Skeletal muscle satellite cell (primary cell): ENCODE measurements at regions not wholly inside any gene's neighbourhood (a gene's known extent, or its start where the extent isn't known, plus 50 kb on each side); places are given as distances from the start of the nearest gene placed in this dataset.
"Not testable (repeated sequence)": the region's sequence is repeated elsewhere in the genome, so short reads cannot be mapped to it uniquely, and the experiment has no call there.

Experiments used
- H3K27me3 ChIP-seq: 2 replicates; pipeline ENCODE4 v1.7.0; 2013; ENCODE audit warnings: low read length; ENCODE audit not compliant: control insufficient read depth, insufficient read depth
- H3K36me3 ChIP-seq: 2 replicates; pipeline ENCODE4 v1.7.0; 2013; ENCODE audit warnings: mild to moderate bottlenecking, control low read depth, low read length; ENCODE audit not compliant: insufficient read depth
- H3K4me1 ChIP-seq: 2 replicates; pipeline ENCODE4 v1.7.0; 2013; ENCODE audit warnings: low read length; ENCODE audit not compliant: control insufficient read depth, insufficient read depth
- H3K4me2 ChIP-seq: 2 replicates; pipeline ENCODE4 v1.7.0; 2013; ENCODE audit warnings: mild to moderate bottlenecking, low read length
- H3K4me3 ChIP-seq: 2 replicates; pipeline ENCODE4 v1.7.0; 2013; ENCODE audit warnings: low read length
- H3K9ac ChIP-seq: 2 replicates; pipeline ENCODE4 v1.7.0; 2013; ENCODE audit warnings: mild to moderate bottlenecking, low read depth, low read length, moderate library complexity
- H3K9me3 ChIP-seq: replicated peaks from 2 replicates; pipeline ENCODE4 v1.7.0; 2013; ENCODE audit warnings: mild to moderate bottlenecking, control low read depth, low read length

DNA sequence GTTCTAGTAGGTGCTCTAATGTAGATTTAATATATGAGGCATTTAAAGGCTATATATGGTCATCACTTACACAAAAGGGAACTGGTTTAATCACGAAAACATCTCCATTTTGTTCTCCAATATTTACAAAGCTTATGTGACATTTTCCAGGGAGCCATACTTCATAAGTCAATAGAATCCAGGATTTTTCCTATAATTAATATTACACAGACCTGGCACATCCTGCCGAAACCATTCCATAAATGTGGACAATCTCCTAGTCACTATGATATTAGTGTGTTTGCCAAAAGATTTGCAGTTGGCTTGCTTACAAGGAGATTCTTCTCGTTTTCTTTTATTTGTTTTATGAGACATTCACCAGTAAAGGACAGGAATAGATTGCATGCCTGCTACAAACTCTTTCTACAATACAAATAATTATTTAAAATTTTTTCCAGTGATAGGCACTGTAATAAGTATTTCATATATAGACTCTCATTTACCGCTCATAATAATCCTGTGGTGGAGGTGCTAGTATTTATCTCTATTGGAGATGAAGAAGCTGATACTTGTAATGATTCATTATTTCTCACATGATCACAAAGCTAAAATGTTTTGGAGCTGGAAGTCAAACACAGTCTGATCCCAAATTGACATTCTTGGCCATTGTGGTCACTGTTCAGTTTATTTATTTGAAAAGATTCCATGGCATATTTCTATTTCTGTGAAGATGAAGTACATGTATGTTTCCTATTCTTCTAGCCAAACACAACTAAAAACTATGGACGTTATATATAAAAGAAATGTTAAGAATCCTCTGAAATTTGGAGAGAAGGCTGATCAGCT lies 597.0 kb downstream of the HTR1B start:
- Histone ChIP-seq H3K27me3 (no peaks in the 10 kb centered on the region), H3K4me1 (no peaks in the 10 kb centered on the region), H3K9me3 (no peaks in the 10 kb centered on the region), H3K36me3 (no peaks in the 10 kb centered on the region), H3K9ac (no peak overlapping the region), H3K4me3 (no peak overlapping the region), H3K4me2 (no peak overlapping the region)

DNA sequence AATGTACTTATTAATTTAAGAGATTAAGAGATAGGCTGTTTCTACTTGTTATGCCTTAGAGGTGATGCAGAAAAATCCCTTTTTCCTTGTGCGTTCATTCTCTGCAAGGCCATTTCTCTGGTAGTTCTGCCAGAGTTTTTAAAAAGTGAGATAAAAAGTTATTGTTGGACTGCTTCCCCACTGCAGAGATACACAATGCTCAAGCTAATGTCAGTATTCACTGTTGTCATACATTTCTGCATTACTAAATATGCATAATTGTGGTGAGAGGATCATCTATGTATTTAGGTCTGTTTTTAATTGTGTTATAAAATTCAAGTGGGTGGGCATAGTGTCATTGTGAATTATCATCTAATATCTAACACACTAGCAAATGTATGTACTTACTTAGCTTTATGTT lies 600.4 kb downstream of the HTR1B start:
- Histone ChIP-seq H3K4me2 (no peak overlapping the region), H3K4me1 (no peaks in the 10 kb centered on the region), H3K36me3 (no peaks in the 10 kb centered on the region), H3K9me3 (no peaks in the 10 kb centered on the region), H3K9ac (no peak overlapping the region), H3K4me3 (no peak overlapping the region), H3K27me3 (no peaks in the 10 kb centered on the region)

DNA sequence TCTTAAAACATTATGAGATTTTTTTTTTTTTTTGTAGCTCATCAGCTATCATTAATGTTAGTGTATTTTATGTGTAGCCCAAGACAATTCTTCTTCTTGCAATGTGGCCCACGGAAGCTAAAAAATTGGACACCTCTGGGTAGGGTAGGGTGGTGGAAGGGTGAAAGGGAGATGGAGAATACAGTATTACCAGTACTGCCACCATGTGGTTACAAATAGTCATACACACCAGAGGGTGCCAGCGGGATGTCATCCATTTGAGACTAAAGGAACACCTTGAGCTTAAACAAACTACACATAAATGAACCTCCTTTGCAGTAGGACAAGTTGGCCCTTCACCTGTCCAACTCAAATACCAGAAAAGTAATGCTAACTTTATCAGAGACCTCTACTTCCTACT lies 601.9 kb downstream of the HTR1B start:
- Histone ChIP-seq H3K9ac (no peak overlapping the region), H3K4me2 (no peak overlapping the region), H3K4me1 (no peaks in the 10 kb centered on the region), H3K27me3 (no peaks in the 10 kb centered on the region), H3K36me3 (no peaks in the 10 kb centered on the region), H3K9me3 (no peaks in the 10 kb centered on the region), H3K4me3 (no peak overlapping the region)

DNA sequence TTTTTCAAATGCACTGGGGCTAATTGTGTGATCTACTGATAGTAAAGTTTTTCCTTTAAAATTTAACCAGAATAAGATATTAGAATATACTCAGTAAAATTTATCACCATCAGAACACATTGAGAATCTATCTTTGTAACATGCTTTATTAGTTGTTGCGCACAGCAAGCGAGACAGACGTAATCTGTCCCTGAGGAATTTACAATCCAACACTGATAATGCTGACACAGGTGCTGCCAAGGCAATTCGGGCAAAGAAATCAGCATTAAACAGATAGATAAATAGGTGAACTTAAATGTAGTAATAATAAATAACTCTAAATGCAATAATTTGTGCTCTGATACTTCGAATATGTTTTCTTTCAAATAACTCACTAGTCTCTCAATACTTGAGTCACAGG lies 607.2 kb downstream of the HTR1B start:
- no peak overlapping the region for H3K4me3 ChIP-seq
- H3K27me3 ChIP-seq = no peaks in the 10 kb centered on the region
- H3K4me2 ChIP-seq = no peak overlapping the region
- no peaks in the 10 kb centered on the region for H3K36me3 ChIP-seq
- H3K9ac ChIP-seq = no peak overlapping the region
- H3K9me3 ChIP-seq = no peaks in the 10 kb centered on the region
- H3K4me1 ChIP-seq = no peaks in the 10 kb centered on the region

DNA sequence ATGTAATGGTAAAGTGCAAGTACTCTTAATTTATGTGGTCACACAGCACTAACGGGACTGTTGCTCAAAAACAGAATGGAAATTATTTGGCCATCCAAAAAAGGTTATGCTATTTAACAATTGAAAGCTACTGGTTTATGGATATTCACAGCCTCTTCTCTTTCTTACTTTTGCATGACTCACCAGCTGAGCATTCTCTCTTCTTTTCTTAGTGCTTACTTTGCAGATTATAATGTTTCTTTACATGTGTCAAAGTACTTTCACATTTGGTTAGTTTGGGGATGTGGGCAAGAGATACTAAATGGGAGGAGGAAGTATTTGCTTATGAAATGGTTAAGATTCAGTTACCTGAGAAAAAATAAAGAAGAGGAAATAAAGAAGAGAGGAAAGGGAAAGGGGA lies 610.5 kb downstream of the HTR1B start:
- no peaks in the 10 kb centered on the region for H3K36me3 ChIP-seq
- no peak overlapping the region for H3K9ac ChIP-seq
- H3K4me1 ChIP-seq = no peaks in the 10 kb centered on the region
- H3K4me3 ChIP-seq = no peak overlapping the region
- no peak overlapping the region for H3K4me2 ChIP-seq
- no peaks in the 10 kb centered on the region for H3K9me3 ChIP-seq
- no peaks in the 10 kb centered on the region for H3K27me3 ChIP-seq

DNA sequence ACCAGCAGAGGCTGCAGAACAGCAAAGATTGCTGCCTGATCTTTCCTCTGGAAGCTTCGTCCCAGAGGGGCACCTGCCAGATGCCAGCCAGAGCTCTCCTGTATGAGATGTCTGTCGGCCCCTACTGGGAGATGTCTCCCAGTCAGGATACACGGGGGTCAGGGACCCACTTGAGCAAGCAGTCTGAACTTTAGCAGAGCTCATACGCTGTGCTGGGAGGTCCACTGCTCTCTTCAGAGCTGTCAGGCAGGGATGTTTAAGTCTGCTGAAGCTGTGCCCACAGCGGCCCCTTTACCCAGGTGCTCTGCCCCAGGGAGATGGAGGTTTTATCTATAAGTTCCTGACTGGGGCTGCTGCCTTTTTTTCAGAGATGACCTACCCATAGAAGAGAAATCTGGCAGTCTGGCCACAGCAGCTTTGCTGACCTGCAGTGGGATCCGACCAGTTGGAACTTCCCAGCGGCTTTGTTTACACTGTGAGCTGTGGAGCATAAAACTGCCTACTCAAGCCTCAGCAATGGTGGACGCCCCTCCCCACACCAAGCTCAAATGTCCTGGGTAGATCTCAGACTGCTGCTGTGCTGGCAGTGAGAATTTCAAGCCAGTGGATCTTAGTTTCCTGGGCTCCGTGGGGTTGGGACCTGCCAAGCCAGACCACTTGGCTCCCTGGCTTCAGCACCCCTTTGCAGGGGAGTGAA lies 613.9 kb downstream of the HTR1B start:
- not testable (repeated sequence) for H3K9me3 ChIP-seq, H3K4me3 ChIP-seq, H3K9ac ChIP-seq, H3K4me2 ChIP-seq, H3K27me3 ChIP-seq, H3K36me3 ChIP-seq, H3K4me1 ChIP-seq

DNA sequence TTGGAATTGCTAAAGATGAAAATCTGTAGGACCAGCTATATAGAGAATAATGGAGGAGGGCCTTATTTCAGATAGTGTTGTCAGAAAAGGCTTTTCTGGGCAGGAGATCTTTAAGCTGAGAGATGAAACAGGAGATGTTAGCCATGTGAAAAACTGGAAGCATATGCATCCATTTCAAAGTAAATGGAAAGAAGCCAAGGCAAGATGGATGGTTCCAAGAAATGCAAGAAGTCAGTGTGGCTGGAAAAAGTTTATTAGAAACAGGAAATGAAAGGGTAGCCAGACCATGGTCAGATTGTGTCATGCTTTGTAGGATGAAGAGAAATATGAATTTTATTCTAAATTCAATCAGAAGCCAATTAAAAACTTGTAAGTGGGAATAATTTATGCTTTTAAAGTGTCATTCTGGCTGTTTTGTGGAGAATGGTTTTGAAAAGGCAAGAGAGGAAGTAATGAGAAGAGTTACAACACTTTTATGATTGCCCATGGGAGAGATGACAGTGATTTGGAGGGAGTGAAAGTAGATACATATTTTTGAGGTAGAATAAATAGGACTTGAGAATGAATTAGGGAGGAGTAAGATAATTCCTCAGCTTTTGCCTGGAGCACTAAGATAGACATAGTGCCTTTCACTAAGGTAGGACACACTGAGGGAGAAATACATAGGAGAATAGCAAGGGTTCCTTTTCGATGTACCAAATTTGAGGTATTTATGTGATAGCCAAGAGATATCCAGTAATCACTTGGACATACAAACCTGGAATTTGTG lies 620.1 kb downstream of the HTR1B start:
- Histone ChIP-seq H3K27me3 (no peaks in the 10 kb centered on the region), H3K4me1 (no peaks in the 10 kb centered on the region)

DNA sequence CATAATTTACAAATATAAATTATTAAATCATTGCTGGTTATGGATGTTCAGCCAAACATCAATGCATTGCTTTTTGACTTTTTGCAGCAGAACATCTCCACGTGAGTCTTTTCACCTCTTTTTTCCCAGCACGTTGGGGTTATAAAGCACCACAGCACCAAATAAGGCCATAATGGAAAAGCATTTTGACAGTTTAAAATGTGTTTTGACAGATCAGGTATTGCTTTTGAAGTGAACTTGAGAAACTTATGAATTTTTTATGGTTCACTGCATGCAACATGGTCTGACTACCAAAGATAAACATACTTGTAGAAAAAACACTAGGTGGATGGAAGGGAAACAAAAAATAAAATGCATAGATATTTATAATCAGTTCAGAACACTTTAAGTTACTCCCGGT lies 622.4 kb downstream of the HTR1B start:
- peaks cover 3% of the 10 kb centered on the region for H3K9me3 ChIP-seq
- H3K27me3 ChIP-seq = no peaks in the 10 kb centered on the region
- H3K9ac ChIP-seq = no peak overlapping the region
- H3K4me3 ChIP-seq = no peak overlapping the region
- no peaks in the 10 kb centered on the region for H3K4me1 ChIP-seq
- no peaks in the 10 kb centered on the region for H3K36me3 ChIP-seq
- no peak overlapping the region for H3K4me2 ChIP-seq

More for the DNA sequence above, 620.1 kb downstream of the HTR1B start:
- Histone ChIP-seq H3K9ac (no peak overlapping the region), H3K36me3 (no peaks in the 10 kb centered on the region), H3K4me3 (no peak overlapping the region), H3K9me3 (peaks cover 3% of the 10 kb centered on the region), H3K4me2 (no peak overlapping the region)

DNA sequence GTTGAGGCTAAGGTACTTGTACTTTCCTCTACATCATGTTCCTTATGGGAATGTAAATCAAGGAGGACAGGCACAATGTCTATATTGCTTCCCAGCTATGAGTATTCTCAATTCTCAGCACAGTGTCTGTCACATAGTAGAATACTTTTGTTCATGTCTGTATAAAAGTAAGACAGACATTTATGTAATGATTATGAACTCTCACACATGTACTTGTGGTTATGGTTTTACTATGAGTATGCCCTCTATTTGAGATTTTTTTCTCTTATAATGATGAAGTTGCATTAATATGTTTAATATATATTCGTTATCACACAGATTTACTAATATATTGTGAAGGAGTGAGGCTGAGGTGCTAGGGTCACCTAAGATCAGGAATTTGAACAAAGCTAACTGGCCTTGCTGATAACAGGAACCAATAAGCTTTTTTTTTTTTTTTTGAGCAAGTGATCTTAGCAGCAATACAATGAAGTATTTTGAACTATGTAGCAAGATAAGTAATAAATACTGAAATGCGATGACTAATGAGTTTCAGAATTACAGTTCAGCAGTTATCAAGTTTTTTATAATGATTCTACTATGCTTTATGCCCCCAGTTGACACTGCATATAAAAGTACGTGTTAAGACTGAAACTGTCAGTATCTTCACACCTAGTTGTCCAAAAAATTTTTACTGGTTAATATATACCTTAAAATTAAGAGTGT lies 623.1 kb downstream of the HTR1B start:
- H3K4me1 ChIP-seq = no peaks in the 10 kb centered on the region
- H3K4me3 ChIP-seq = no peak overlapping the region
- no peaks in the 10 kb centered on the region for H3K27me3 ChIP-seq
- H3K9ac ChIP-seq = no peak overlapping the region
- H3K4me2 ChIP-seq = no peak overlapping the region
- H3K36me3 ChIP-seq = no peaks in the 10 kb centered on the region
- peaks cover 3% of the 10 kb centered on the region for H3K9me3 ChIP-seq

DNA sequence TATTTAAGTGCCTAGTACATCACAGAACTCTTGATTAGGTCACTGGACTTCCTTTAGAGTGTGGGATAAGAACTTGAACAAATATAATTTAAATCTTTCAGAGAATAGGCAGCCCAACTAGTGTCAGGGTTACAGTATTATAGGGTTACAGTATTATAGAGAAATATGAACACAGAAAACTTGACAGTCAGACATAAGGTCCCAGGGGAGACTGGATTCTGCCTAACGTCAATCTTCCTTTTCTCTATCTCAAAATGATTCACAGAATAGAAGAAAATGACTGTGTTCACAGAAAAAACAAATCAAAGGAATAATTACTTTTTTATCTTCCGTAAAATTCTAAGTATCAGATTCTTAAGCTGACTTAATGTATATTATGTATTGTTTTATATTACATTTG lies 623.8 kb downstream of the HTR1B start:
- H3K9me3 ChIP-seq = peaks cover 3% of the 10 kb centered on the region
- H3K4me1 ChIP-seq = no peaks in the 10 kb centered on the region
- no peak overlapping the region for H3K9ac ChIP-seq
- H3K4me2 ChIP-seq = no peak overlapping the region
- H3K27me3 ChIP-seq = no peaks in the 10 kb centered on the region
- no peaks in the 10 kb centered on the region for H3K36me3 ChIP-seq
- H3K4me3 ChIP-seq = no peak overlapping the region

DNA sequence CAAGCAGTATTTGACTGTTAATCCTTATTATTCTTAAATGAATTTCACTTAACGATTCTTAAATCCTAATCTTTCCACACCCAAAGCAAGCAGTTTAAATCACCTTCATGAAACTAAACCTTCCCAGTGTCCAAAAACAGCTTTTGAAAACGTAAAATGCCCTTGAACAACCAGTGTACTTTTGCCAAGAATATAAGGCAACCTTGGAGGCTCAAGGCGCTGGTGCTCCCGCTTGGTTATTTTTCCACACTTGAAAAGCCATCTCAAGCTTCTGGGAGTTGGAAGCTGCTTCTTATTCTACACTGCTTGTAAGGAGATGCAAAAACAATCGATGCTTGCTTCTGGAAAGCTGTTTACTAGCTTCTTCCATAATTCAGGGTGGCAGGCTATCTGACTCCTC lies 625.7 kb downstream of the HTR1B start:
- Histone ChIP-seq H3K4me1 (no peaks in the 10 kb centered on the region), H3K36me3 (no peaks in the 10 kb centered on the region), H3K4me3 (no peak overlapping the region), H3K9me3 (no peaks in the 10 kb centered on the region), H3K4me2 (no peak overlapping the region), H3K9ac (no peak overlapping the region), H3K27me3 (no peaks in the 10 kb centered on the region)
